HG03469 (cell line): ENCODE measurements at regions not wholly inside any gene's neighbourhood (a gene's known extent, or its start where the extent isn't known, plus 50 kb on each side); places are given as distances from the start of the nearest gene placed in this dataset.

Experiments
- ATAC-seq: cut with Tn5 transposase; IDR thresholded peaks from one replicate; pipeline ENCODE4 v1.9.1; 2021; ENCODE audit warnings: mild to moderate bottlenecking, moderate library complexity, moderate number of reproducible peaks; ENCODE audit not compliant: unreplicated experiment

DNA sequence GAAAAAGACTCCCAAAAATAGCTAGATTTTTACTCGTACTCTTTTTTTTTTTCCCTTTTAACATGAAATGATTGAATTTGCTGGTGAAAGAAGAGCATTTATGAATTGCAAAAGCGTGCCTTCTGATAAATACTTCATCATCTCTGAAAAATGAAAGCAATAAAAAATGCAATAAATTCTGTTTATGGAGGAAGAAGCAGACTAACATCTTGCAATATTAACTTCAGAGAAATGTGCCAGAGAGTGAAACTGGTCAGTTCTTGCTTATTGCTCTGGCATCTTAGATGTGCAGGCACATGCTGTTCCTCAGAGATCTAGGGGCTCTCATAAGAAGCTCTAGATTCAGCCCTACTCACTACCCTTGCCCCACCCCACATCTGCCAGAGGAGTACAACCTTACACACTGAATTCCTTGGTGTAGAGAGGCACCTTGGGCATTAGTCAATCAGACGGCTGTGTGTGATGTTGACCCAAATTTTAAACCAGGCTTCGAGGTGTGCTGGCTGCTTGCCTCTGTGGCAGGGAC lies 891.1 kb upstream of the GHITM start:
- ATAC-seq = no peak

DNA sequence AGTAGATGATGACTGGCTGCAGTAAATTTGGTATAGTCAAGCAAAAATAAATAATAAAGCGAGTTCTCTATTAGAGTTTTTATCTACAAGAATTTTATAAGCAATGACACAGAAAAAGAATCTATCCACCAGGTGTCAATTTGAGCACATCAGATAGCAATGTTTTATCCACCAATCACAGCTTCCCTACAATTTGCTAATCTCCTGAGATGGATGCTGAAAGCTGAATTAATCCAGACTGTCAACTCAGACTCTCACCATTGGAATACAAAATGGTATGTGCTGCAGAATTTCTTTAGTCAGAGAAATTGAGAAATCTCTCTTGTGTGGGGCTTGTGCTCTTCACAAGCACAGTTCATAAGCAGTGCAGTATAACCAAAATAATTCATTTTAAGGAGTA lies 888.9 kb upstream of the GHITM start:
- ATAC-seq = no peak

- no peak for ATAC-seq
Observed at GRCh38 chr10:83252169-83252568, 887.1 kb upstream of the GHITM start.

DNA sequence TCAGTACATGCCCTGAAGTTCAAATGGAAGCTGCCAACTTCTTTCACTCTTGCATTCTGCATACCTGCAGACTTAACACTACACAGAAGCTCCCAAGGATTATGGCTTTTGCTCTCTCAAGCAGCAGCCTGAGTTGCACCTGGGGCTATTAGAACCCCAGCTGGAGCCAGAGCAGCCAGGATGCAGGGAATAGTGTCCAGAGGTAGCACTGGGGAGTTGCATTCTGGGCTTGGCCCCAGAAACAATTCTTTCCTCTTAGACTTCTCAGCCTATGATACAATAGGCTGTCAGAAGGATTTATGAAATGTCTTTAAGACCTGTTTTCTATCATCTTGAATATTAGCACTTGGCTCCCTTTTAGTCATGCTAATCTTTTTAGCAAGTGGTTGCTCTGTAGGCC lies 886.7 kb upstream of the GHITM start:
- no peak for ATAC-seq

DNA sequence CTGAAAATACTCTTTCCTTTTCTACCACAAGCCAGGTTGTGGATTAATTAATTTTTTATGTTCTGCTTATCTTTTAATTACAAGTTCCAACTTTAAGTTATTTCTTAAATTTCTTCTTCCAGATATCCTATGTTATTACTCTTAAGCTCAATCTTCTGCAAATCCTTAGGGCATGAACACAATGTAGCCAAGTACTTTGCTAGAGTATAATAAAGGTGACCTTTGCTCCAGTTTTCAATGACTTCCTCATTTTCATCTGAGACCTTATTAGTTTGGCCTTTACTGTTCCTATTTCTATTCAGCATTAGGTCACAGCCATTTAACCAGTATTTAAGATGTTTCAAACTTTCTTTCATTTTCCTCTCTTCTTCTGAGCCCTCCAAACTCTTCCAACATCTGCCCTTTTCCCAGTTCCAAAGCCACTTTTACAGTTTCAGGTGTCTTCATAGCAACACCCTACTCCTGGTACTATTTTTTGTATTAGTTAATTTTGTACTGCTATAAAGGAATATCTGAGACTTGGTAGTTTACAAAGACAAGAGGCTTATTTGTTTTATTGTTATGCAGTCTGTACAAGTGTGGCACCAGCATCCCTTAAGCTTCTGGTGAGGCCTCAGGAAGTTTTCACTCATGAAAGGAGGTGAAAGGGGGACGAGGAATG lies 886.2 kb upstream of the GHITM start:
- ATAC-seq = no peak

- no peak for ATAC-seq
Observed at GRCh38 chr10:83254698-83255097, 884.6 kb upstream of the GHITM start.

GRCh38 chr10:83262434-83262833 lies 876.9 kb upstream of the GHITM start:
- no peak for ATAC-seq

GRCh38 chr10:83272666-83273434 lies 866.5 kb upstream of the GHITM start:
- ATAC-seq = no peak

- ATAC-seq = no peak
Observed at GRCh38 chr10:83274088-83274487, 865.2 kb upstream of the GHITM start.

GRCh38 chr10:83276971-83277370 lies 862.3 kb upstream of the GHITM start:
- no peak for ATAC-seq

- no peak for ATAC-seq
Observed at GRCh38 chr10:83283151-83283550, 856.2 kb upstream of the GHITM start.

GRCh38 chr10:83287374-83287773 lies 851.9 kb upstream of the GHITM start:
- ATAC-seq = no peak

GRCh38 chr10:83289373-83289772 lies 849.9 kb upstream of the GHITM start:
- ATAC-seq = no peak

DNA sequence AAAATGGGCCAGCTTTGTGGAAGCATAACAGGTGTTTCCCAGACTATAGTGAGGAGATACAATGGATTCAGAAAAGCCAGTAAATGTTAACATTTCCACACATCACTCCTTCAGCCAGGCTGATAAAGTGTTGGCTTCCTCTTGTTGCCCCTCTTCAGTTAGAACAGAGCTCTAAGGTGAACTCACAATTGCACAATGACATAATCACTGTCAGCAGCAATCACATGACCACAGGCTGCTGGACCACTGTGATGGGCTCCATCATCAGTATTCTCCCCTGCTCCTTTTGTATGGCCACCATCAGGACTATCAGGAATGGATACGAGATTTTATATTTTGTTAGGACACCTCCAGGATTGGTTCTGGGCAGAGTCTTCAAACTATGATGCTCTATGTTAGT lies 849.4 kb upstream of the GHITM start:
- ATAC-seq = no peak

DNA sequence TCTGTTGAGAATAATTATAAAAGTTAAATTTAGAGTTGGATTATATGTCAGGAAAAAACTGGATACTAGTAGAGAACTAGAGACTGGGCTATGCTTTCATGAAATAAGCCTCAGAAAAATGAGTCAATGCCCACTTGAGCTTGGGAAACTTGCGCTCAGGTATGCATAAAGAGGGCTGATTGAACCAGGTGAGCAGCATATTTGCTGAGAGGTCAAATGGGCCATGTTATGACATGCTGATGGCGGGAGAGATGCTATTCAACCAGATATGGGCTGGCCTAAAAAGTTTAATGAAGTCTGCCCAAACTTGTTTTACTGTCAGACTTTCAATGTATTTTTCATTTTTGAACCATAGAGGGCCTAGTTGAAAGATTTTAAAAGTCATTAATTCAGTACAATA lies 837.6 kb upstream of the GHITM start:
- no peak for ATAC-seq

- ATAC-seq = no peak
Observed at GRCh38 chr10:83302623-83303022, 836.7 kb upstream of the GHITM start.

DNA sequence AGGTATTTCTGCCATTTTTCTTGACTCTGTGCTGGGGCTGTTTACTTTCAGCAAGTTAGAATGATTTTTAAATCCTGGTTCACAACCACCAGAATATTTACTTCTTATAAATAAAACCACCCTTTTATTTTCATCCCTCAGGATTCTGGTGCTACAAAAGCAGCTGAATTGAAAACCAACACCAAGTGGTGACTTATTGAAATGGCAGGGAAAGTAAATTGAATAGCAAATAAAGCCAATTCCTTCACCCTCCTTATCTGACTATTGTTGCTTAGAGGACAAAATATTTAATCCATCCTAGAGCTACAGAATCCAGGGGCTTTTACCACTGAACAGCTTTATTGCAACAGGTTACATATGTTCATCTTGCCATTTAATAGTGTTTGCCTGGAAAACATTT lies 828.6 kb upstream of the GHITM start:
- no peak for ATAC-seq

DNA sequence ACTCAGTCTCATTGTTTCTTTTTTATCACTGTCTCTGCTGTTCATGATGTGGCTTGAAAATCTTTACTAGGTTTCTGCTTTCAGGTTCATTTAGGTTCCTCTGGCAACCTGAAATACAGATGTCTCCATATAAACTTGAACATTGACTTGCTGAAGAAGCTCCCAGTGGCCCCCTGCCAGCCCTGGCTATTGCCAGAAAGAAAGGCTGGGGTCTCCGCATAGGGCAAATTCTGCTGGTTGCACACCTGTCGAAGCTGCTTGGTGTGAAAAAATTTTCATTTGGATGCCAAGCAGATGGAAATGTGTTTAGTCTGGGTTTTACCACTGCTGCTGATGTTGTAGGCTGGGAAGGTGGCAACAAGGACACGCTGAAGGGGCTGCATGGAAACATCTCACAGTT lies 826.7 kb upstream of the GHITM start:
- no peak for ATAC-seq

DNA sequence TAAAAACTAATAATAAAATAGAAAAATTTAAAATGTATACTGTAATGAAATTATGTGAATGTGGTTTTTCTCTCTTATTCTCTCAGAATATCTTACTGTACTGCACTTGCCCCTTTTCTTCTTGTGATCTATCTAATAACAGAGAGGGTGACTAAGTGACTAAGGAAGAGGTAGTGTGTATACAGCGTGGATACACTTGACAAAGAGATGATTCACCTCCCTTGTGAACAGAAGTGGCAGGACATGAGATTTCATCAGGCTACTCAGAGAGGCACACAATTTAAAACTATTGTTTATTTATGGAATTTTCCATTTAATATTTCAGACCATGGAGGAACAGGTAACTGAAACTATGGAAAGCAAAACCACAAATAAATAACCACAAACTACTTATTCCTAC lies 806.6 kb upstream of the GHITM start:
- no peak for ATAC-seq

- ATAC-seq = no peak
Observed at GRCh38 chr10:83333566-83333965, 805.7 kb upstream of the GHITM start.

GRCh38 chr10:83343676-83344075 lies 795.6 kb upstream of the GHITM start:
- no peak for ATAC-seq

DNA sequence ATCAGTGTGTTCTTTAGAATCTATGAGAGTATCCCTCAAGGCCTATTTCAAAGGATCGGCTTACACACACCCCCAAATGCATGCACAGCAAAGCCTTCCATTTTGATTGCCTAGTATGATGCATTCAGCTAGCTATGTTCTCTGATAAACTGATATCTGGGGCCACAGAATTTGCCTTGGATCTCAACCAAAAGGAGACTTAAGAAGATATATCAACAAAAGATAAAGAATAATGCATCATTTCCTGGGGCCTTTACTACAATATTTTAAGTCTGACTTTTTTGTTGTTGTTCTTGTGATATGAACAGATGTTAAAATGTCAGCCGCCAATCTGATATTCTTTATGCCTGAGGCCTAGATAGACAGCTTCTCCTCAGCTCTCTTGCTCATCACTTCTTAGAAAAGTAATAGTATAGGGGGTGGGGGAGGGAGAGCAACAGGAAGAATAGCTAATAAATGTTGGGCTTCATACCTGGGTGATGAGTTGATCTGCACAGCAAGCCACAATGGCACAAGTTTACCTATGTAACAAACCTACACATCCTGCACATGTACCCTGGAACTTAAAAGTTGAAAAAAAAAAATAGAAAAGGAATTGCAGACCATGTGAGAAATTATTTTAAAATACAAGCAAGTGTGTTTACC lies 792.9 kb upstream of the GHITM start:
- ATAC-seq = no peak
